ENCODE measurements at regions not wholly inside any gene's neighbourhood (a gene's known extent, or its start where the extent isn't known, plus 50 kb on each side); places are given as distances from the start of the nearest gene placed in this dataset.

DNA sequence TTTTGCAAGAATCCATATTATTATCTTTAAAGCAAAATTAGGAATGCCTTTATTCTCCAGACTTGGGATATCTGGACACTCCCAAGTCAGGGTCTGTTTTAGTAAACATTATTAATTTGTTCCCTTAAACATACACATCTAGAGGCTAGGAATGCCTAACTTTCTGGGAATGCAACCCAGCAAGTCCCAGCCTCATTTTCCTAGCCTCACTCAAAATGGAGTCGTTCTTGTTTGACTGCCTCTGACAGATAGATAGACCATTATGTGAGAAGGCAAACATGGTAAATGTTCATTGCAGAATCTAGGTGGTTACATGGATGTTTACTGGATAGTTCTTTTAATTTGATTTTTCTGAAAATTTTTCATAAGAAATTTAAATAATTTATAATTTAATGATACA, 54.7 kb upstream of the FOXN2 start:
- H3K4me3 ChIP-seq (ENCODE audit: low read depth, low read length) = no peak overlapping the region
- TF ChIP-seq, protein P1, sequence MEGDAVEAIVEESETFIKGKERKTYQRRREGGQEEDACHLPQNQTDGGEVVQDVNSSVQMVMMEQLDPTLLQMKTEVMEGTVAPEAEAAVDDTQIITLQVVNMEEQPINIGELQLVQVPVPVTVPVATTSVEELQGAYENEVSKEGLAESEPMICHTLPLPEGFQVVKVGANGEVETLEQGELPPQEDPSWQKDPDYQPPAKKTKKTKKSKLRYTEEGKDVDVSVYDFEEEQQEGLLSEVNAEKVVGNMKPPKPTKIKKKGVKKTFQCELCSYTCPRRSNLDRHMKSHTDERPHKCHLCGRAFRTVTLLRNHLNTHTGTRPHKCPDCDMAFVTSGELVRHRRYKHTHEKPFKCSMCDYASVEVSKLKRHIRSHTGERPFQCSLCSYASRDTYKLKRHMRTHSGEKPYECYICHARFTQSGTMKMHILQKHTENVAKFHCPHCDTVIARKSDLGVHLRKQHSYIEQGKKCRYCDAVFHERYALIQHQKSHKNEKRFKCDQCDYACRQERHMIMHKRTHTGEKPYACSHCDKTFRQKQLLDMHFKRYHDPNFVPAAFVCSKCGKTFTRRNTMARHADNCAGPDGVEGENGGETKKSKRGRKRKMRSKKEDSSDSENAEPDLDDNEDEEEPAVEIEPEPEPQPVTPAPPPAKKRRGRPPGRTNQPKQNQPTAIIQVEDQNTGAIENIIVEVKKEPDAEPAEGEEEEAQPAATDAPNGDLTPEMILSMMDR (IDR thresholded peaks at IDR 0.05; ENCODE audit: low read depth, low read length, missing control alignments) = no peak
- DNase-seq (ENCODE audit: low read depth) = no peak
- in situ Hi-C loops (cut with HindIII; ENCODE audit: low sequenced_read_pairs) = no loop called here

DNA sequence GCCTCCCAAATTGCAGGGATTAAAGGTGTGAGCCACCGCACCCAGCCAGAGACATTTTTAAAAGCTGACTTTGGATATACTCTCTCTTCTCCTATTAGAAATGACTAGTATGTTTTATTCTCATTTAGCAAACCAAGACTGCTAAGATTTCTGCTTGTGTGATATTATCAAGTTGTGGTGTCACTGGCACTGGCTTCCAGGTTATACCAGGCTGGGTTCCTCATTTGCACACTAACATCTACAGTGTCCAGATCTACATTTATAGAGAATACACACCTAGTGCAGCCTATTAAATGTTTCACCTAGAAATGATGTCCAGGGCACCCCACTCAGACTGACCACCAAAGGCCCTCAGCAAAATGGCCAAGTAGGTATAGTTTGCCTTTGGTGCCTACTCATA, 49.9 kb upstream of the FOXN2 start:
- TF ChIP-seq, protein P1 (IDR thresholded peaks at IDR 0.05; ENCODE audit: low read depth, low read length, missing control alignments) = no peak
- DNase-seq (ENCODE audit: low read depth) = no peak
- in situ Hi-C loops (cut with HindIII; ENCODE audit: low sequenced_read_pairs) = no loop called here
- H3K4me3 ChIP-seq (ENCODE audit: low read depth, low read length) = no peak overlapping the region
